ENCODE measurements at regions not wholly inside any gene's neighbourhood (a gene's known extent, or its start where the extent isn't known, plus 50 kb on each side); places are given as distances from the start of the nearest gene placed in this dataset.

- TF ChIP-seq CTCF (IDR thresholded peaks at IDR 0.05; ENCODE audit: insufficient read depth, low read length) (no peak), GABPA (IDR thresholded peaks at IDR 0.05; ENCODE audit: low read depth) (no peak), SPI1 (IDR thresholded peaks at IDR 0.05; ENCODE audit: borderline replicate concordance, low read depth) (no peak)
Observed at GRCh38 chr1:38197312-38198061, 150.9 kb upstream of the POU3F1 start.

Data from HL-60 (cell line).